Body of pancreas (tissue), 4 donors: ENCODE measurements at regions not wholly inside any gene's neighbourhood (a gene's known extent, or its start where the extent isn't known, plus 50 kb on each side); places are given as distances from the start of the nearest gene placed in this dataset.

Source experiments
- CTCF ChIP-seq, 7 experiments: fragments of 450-650 bp in 4 of 7; fragments of 200-600 bp in 3 of 7; sonication (generic) in 3 of 7; IDR thresholded peaks; one replicate each; pipeline ENCODE4 v1.5.1; 2016 to 2019; ENCODE audit warnings: antibody characterized with exemption in 7 of 7
- POLR2A ChIP-seq, 3 donors: fragments of 450-650 bp; IDR thresholded peaks; one replicate each; pipeline ENCODE4 v1.6.1; 2016; ENCODE audit warnings: antibody characterized with exemption in 3 of 3, mild to moderate bottlenecking in 2 of 3

- no peak for TF ChIP-seq CTCF (IDR thresholded peaks at IDR 0.05)
- no peak for TF ChIP-seq POLR2A (IDR thresholded peaks at IDR 0.05)
Observed at GRCh38 chr13:112200200-112200599, 133.3 kb downstream of the SOX1 start.
